HG03439 (cell line): ENCODE measurements at regions not wholly inside any gene's neighbourhood (a gene's known extent, or its start where the extent isn't known, plus 50 kb on each side); places are given as distances from the start of the nearest gene placed in this dataset.
"Not testable (repeated sequence)": the region's sequence is repeated elsewhere in the genome, so short reads cannot be mapped to it uniquely, and the experiment has no call there.

Experiments
- ATAC-seq: cut with Tn5 transposase; IDR thresholded peaks from one replicate; pipeline ENCODE4 v1.9.1; 2021; ENCODE audit warnings: mild to moderate bottlenecking, moderate library complexity; ENCODE audit not compliant: unreplicated experiment

DNA sequence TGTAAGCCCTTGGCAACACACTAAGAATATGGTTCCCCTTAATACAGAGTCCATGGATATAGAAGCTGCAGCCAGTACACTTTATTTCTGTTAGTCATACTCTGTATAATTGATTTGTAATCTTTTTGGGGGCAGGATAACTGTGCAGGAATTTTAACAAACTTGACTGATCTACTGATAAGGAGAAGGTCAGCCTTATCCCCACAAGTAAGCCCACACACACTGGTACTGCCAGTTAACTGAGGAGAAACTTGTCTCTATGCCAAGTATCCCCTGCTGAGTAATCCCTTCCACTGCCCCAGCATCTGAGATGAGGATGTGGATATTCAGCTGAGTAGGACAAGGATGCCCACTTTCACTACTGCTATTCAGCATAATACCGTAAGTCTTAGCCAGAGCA lies 154.9 kb upstream of the CXXC4 start:
- no peak for ATAC-seq

DNA sequence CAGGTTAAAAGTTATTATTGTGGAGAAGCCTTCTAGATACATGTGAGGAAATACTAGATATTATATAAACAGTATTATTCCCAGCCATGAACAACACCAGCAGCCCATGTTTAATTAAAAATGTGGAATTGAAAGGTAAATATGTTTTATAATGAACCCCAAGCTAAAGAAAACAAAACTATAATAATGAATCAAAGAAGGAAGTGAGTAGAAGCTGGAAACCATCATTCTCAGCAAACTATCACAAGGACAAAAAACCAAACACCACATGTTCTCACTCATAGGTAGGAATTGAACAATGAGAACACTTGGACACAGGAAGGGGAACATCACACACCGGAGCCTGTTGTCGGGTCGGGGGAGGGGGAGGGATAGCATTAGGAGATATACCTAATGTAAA lies 167.6 kb upstream of the CXXC4 start:
- not testable (repeated sequence) for ATAC-seq

DNA sequence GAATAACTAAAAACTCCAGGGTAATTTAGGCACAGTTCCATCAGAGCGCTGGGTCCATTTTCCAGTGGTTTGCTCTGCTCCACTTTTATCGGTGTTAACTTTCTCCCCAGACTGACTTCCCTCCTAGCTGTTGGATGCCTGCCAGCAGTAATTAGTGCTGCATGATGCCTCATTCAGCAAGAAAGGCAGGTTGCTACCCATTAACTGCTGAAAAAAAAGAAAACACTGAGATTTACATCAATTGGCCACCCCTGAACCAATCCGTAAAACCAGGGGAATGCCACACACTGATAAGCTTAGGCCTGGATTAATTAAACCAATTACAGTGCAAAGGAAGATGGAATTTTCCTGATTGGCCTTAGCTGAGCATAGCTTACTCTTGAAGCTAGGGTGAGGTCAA lies 182.4 kb upstream of the CXXC4 start:
- no peak for ATAC-seq

DNA sequence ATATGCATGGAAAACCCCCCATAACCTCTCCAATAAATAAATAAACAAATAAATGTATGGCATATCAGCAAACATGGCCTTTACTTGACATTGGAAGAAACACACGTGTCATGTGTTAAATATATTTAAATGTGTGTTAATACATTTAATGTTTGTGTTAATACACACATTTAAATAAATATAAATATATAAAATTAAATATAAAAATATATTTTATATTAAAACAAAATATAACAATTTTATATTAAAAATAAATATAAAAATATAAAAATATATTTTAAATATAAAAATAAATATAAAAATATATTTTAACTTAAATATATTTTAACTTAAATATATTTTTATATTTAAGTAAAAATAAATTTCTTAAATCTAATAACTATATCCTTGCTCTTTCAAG lies 187.6 kb upstream of the CXXC4 start:
- no peak for ATAC-seq

DNA sequence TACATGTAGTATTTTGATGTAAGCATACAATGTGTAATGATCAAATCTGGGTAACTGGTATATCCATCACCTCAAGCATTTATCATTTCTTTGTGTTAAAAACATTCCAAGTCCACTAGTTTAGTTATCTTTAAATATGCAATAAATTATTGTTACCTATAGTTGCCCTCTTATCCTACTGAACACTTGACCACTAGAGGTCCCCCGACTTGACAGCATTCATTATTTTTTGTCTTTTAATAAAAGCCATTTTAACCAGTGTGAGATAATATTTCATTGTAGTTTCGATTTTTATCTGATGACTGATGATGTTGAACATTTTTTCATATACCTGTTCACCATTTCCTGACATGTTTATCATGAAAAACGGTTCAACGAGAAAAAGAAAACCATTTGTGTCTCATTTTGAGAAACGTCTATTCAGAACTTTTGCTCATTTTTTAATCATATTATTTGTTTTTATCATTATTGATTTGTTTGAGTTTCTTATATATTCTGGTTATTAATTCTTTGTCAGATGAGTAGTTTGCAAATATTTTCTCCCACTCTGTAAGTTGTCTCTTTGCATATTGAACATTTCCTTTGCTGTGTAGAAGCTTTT lies 199.0 kb upstream of the CXXC4 start:
- ATAC-seq, result no peak

DNA sequence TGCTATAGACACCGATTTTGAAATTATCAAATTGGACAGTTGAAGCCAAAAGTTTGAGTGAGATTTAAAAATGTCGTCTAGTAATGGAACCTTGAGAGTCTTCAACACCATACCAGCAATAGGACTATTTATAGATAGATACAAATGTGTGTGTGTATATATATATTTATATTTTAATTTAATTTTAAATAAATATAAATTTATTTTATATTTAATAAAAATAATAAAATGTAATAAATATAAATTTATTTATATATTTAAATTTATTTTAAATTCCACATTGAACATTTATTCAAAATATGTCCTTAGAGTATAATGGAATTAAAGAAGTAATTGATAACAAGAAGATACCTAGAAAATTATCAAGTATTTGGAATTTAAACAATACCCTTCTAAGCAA lies 221.9 kb upstream of the CXXC4 start:
- no peak for ATAC-seq

DNA sequence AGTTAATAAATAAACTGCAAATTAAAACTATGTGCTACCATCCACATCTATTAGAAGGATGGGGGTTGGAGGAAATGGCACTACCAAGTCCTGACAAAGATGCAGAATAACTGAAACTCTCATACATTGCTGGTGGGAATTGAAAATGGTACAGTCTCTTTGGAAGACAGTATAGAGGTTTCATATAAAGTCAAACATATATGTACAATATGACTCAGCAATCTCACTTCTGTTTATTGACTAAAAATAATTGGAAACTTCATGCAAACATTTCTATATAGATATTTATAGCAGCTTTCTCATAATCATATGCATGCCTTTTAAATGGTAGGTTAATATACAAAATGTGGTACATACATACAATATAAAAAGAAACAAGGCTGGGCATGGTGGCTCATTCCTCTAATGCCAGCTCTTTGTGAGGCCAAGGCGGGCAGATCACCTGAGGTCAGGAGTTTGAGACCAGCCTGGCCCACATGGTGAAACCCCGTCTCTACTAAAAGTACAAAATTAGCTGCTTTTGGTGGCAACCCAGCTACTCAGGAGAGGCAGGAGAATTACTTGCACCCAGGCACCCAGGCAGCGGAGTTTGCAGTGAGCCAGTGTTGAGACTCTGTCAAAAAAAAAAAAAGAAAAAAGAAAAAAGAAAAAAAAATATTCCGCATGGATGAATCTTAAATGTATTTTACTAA lies 225.0 kb upstream of the CXXC4 start:
- peak; percentile 97 for ATAC-seq

DNA sequence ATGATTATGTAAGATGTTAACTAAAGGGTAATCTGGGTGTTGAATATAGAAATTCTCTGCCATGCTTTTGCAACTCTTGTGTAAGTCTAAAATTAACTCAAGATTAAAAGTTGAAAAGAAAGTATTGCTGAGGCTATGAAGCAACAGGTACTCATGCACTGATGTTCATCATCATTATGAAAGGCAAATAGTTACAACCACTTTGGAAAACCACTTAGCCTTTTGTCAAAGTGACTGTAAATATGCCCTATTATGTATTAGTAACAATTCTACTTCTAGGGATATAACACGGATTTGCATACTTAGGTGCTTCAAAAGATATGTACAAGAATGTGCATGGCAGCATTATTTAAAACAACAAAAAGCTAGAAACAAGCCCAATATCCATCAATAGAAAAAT lies 227.8 kb upstream of the CXXC4 start:
- ATAC-seq, result no peak

DNA sequence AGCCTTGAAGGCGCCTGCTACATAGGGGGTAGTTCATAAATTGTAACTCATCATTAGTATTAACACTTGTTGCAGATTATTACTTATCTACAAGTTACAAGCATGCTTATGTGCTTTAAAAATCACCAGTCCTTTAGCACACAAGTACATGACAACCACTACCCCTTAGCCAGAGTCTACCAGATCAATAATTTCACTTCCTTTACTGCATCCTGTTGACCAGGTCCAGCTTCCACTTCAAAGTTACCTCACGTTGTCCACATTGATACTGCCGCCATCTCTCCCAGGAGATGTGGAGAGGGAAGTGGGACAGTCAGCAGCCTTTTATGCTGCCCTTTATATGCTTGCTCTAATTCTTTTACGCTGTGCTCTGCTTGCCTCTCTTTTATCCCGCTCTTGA lies 231.3 kb upstream of the CXXC4 start:
- no peak for ATAC-seq

DNA sequence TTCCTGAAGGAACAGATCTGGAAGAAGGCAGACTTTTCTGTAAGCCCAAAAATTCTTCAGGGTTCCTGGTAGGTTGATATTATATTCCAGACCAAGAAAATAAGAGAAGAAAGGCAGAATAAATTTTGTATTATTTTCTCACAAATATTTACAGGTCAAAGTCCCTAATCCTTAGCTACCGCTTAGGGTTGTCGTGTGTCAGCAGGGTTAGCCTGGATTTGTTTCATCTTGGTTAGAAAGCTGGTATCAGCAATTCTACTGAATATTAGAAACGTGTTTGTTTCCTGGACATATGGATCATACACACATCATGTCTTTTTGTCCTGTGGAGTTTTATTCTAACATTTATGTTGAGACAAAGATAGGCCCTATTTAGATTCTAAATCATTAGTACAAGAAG lies 232.9 kb upstream of the CXXC4 start:
- ATAC-seq, result no peak

DNA sequence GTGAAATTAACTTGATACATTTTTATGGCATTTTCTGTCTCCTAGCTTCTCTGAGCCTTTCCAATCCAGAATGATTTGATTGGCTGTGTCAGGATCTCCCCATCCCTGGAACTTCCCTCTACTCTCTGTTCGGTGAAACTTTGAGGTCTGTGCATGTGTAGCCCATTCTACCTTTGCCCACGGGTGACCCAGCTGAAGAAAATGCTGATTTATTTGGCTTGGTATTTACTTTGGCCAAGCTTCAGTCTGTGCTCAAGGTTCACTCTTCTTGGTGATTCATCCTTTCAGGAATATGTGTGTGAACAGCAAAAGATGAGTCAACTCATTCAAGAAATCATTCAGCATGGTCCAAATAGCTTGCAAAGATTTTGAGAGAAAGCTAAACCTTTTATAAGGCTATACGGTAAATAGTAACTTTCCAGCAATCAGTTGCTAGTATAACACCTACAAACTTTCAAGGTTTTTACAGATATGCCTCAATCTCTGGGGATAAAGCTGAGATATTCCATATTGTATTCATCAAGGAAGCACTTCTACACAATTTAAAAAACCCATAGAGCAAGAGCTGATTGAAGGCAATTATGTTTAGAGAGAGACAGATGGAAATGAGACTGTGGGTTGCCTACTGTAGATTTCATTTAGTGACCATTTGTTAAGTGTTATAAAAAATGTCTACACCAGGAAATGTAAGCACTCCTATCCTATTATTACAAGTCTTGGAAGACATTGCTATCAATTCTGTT lies 233.9 kb upstream of the CXXC4 start:
- no peak for ATAC-seq

DNA sequence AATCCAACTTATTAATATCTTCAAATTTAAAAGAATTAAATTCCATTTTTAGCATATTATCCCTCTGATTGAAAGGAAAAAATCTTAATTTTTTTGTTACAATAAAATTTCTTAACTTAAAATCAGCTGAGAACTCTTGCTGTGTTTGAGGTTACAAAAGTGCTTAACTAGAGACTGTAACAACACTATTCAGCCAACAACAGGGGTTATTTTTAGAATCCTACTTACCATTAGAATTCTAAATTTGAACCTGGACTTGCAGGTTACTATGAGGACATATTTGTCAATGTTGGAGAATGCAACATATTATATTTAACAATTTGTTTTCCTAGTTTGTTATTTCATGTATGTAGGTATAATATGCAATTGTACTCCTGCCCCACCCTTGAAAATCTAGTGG lies 238.1 kb upstream of the CXXC4 start:
- no peak for ATAC-seq

DNA sequence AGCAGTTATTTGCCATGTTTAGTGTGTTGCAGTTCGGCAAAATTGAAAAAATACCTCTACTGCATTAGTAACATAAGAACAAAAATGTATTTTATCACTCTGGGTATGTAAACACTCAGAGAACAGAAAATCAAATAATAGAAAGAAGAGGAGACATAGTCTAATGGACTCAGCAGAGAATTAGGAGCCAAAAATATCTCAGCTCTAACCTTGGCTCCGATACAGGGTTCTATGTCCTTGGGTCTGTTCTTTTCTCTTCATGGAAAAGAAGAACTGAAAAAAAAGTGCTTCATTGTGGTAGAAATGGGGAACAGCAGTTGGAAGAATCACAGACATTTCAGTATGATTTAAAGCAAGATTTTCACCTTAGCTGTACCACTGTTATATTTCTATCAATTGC lies 240.5 kb upstream of the CXXC4 start:
- ATAC-seq, result no peak

DNA sequence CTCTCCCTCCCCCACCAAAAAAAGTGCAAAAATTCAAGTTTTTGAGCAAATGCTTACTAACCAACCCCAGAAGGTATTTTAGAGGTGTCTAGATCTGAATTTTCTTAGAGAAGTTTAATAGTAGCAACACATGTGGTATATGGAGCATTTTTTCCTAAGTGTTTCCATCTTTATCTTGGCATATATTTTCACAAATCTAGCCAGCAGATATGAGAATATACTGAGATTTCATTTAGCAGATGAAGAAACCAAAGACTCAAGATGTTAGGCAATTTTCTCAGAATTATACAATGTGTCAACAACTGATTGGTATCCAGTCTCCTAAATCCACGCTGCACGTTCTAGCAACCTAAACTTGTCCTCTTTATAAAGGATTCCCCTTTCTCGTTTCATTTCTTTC lies 245.5 kb upstream of the CXXC4 start:
- no peak for ATAC-seq

DNA sequence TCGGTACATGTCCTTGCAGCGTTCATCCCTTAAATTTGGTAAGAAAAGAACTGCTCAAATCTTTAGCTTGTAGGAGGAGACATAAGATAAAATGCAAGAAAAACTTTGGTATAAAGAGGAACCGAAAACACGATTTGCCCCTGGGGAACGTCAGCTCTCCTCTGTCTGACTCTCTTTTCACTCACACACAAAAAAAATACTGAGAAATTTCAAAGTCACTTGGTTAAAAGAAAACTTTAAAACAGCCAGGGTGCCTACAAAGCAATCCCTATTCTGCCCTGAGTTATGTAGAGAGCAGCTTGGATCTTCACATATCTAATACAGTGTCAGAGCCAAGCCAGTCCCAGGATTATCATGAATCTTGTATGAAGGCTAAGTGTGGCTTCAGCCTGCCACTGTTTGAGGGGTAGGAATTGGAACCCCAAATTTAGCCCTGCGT lies 248.5 kb upstream of the CXXC4 start:
- ATAC-seq, result peak; percentile 95

DNA sequence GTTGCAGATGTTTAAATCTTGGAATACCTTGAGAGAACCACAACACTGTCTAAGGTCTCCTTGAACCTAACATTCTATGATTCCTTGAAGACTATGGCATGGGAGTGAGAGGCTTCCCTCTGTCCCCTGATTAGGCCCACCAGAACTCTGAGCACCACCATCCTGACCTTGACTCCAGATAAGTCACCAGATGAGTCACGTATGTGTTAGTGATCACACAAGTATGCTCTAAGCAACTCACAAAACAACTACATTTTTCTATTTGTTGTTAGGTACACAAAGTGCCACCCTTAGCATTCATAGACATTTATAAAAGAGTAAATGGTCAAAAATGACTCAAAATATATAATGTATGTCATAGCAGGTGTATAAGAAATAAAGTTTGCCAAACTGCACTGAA lies 252.9 kb upstream of the CXXC4 start:
- no peak for ATAC-seq

DNA sequence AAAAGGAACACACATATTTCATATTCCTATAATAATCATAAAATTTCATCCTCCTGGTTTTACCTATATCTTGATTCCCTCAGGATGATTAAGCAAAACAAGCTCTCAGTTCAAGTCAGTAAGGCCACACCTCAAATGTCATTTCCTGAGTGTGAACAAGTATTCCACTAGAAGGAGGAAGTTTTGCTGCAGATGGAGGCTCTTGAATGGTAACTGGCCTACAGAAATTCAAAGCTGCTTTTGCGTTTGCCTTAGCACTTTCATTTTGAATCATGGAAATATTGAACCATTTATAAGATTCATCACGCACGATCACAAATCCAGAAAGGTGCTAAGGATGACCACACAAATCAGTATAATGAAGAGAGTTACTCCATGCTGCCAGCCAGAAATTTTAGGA lies 254.4 kb upstream of the CXXC4 start:
- no peak for ATAC-seq

DNA sequence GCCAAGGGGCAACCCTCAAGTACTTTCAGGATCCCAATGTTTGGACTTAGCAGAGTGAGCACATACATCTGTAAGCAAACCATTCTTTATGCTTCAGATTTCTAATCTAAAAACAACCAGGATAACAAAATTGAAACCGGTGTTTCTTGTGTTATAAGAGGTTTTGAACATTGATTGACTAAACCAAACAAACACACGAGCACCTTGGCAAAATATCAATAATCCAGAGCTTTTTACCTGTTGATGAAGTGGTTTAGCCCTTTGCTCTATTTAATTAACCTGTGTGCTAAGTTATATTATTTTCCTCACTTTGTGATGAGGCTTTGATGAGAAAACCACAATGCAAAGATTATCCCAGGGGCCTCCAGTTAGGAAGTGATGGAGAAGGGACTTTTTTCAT lies 255.3 kb upstream of the CXXC4 start:
- ATAC-seq, result no peak

DNA sequence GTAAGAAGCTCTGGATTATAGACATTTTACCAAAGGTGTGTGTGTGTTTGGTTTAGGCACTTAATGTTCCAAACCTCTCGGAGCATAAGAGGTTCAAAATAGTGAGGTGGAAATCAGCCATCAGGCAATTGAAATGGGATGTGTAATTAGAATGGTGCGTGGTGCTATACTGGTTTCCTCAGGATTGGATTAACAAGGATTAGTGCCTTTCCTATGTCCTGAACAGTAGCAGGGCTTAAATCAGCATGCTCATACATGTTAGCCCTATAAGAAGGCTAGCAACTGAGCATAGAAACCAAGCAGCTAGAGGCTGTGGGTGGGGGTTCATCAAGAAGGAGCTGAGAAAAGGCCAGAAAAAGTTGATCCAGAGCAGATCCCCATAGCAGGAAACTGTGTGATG lies 256.8 kb upstream of the CXXC4 start:
- ATAC-seq, result no peak

DNA sequence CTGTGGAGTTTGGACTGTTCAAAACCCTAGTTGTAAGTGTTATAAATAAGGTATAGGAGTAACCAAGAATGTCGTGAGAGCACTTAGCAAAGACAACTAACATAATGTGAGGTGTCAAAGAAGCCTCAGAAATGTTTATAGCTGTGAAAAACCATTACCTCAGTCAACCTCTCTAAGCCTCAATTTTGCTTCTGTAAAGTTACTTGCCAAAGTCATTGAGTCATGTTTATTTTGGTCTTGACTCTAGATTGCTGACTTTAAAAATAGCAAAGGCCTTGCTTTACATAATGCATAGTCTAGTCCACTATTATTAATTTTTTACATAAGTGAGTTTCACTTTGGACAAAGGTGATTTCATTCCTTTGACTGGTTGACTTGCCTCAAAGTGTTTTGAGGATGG lies 257.6 kb upstream of the CXXC4 start:
- ATAC-seq, result peak; percentile 95

DNA sequence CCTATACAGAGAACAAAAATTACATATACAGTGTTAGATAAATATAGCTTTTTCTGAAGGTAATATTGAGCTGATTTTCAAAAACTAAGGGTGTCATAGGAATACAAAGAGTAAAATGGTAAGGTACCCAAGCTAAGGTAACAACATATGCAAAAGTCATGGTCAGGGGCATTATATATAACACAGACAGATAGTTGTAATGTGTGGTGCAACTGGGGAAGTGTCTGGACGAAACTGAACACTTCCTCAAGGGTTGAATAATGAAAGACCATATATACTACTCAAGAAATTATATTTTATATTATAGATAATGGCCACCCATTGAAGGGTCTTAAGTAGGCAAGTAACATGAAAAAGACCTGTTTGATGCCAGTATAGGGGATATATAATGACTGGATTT lies 262.1 kb upstream of the CXXC4 start:
- ATAC-seq, result peak; percentile 33

DNA sequence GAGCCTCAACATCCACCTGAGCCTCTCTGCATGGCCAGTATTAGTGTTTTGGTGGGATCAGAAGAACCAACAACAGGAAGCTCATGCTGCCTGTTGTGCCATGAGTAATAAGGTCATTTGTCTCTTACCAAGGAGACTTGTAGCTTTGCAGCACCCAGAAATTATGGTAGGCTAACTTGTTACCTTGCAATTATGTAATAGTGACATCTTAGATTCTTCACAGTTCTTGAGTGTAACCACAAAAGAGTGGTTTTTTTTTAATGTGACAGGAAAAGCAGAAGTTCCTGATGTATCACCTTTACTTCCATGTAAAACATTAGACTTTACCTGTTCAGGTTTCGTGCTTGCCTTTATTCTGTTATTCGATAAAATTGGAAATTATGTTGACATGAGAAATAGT lies 263.9 kb upstream of the CXXC4 start:
- ATAC-seq, result no peak
